SK-N-SH (cell line): ENCODE measurements at regions not wholly inside any gene's neighbourhood (a gene's known extent, or its start where the extent isn't known, plus 50 kb on each side); places are given as distances from the start of the nearest gene placed in this dataset.
A peak's percentile ranks its signal among the peaks of the same experiment; 100 is the strongest.

Experiments used
- CTCF ChIA-PET: fragments of 300-600, 350-600 bp; formaldehyde crosslinking; extraction: SDS; loops from one replicate; lab custom pipeline; 2021; lab: Yijun Ruan, JAX
- POLR2A ChIA-PET: fragments of 350-600 bp; sonication (Branson Sonifier 250); formaldehyde crosslinking; extraction: SDS; loops from one replicate; lab custom pipeline; 2020; ENCODE audit warnings: antibody characterized with exemption, inconsistent platforms; lab: Yijun Ruan, JAX
- DNase-seq: peaks from one replicate; pipeline ENCODE4 v3.0.0; 2012
- H2AFZ ChIP-seq: fragments of 200-600 bp; sonication (generic); 2 replicates; pipeline ENCODE4 v1.8.1; 2016; ENCODE audit warnings: antibody characterized with exemption, mild to moderate bottlenecking, low read depth
- H3F3A ChIP-seq: fragments of 200-600 bp; sonication (generic); replicated peaks from 2 replicates; pipeline ENCODE3; 2016; ENCODE audit warnings: antibody characterized with exemption, mild to moderate bottlenecking; ENCODE audit not compliant: insufficient read depth
- H3K27ac ChIP-seq, 2 experiments: fragments of 200-500 bp in 1 of 2; fragments of 200-600 bp in 1 of 2; sonication (Bioruptor generic) in 1 of 2; sonication (generic), shearing (Covaris generic) in 1 of 2; 2 replicates each; pipeline versions ENCODE4 v1.5.1 to v1.6.1; 2014 to 2016; ENCODE audit warnings: low read depth in 2 of 2, inconsistent platforms in 1 of 2, low read length in 1 of 2, mild to moderate bottlenecking in 1 of 2, mixed read lengths in 1 of 2
- H3K27me3 ChIP-seq: fragments of 200-600 bp; sonication (generic), shearing (Covaris generic); 2 replicates; pipeline ENCODE4 v1.6.1; 2016; ENCODE audit warnings: mixed run types; ENCODE audit not compliant: insufficient read depth
- H3K36me3 ChIP-seq, 2 experiments: fragments of 200-500 bp in 1 of 2; fragments of 200-600 bp in 1 of 2; sonication (Bioruptor generic) in 1 of 2; sonication (generic) in 1 of 2; replicated peaks in 1 of 2; 2 replicates each; pipeline versions ENCODE3 to v1.5.1; 2014 to 2016; ENCODE audit warnings: low read length in 1 of 2, mild to moderate bottlenecking in 1 of 2; ENCODE audit not compliant: insufficient read depth in 2 of 2, control insufficient read depth in 1 of 2
- H3K4me1 ChIP-seq, 2 experiments: fragments of 200-500 bp in 1 of 2; fragments of 200-600 bp in 1 of 2; sonication (Bioruptor generic) in 1 of 2; sonication (generic), shearing (Covaris generic) in 1 of 2; 2 replicates each; pipeline versions ENCODE4 v1.5.1 to v1.6.1; 2014 to 2016; ENCODE audit warnings: low read depth in 1 of 2, low read length in 1 of 2, mixed run types in 1 of 2; ENCODE audit not compliant: insufficient read depth in 2 of 2, control insufficient read depth in 1 of 2
- H3K4me2 ChIP-seq: fragments of 200-600 bp; sonication (generic), shearing (Covaris generic); 2 replicates; pipeline ENCODE4 v1.6.1; 2017; ENCODE audit warnings: mixed run types
- H3K4me3 ChIP-seq, 2 experiments: fragments of 200-500 bp in 1 of 2; fragments of 200-600 bp in 1 of 2; sonication (Bioruptor generic) in 1 of 2; sonication (generic), shearing (Covaris generic) in 1 of 2; 2 replicates each; pipeline versions ENCODE4 v1.5.1 to v1.8.1; 2014 to 2016; ENCODE audit warnings: low read depth in 2 of 2, inconsistent platforms in 1 of 2, low read length in 1 of 2, mild to moderate bottlenecking in 1 of 2, mixed read lengths in 1 of 2, moderate library complexity in 1 of 2
- H3K79me2 ChIP-seq: fragments of 200-600 bp; sonication (generic); 2 replicates; pipeline ENCODE4 v1.8.1; 2017; ENCODE audit warnings: mild to moderate bottlenecking; ENCODE audit not compliant: insufficient read depth
- H3K9ac ChIP-seq: fragments of 200-600 bp; sonication (generic); 2 replicates; pipeline ENCODE4 v1.6.1; 2017; ENCODE audit warnings: mixed run types
- H3K9me2 ChIP-seq: fragments of 200-600 bp; sonication (generic); 2 replicates; pipeline ENCODE4 v1.6.1; 2017; ENCODE audit warnings: mixed run types
- H3K9me3 ChIP-seq: fragments of 200-600 bp; sonication (generic); 2 replicates; pipeline ENCODE4 v1.6.1; 2017; ENCODE audit warnings: mixed run types, mild to moderate bottlenecking, moderate library complexity
- H4K20me1 ChIP-seq: fragments of 200-600 bp; sonication (generic); 2 replicates; pipeline ENCODE4 v1.6.1; 2017; ENCODE audit warnings: mild to moderate bottlenecking, mixed run types; ENCODE audit not compliant: insufficient read depth
- CHD2 ChIP-seq: fragments of 150-350 bp; IDR thresholded peaks from 2 replicates; pipeline ENCODE4 v1.6.1; 2018; ENCODE audit warnings: low read length; ENCODE audit not compliant: partially characterized antibody
- ELF1 ChIP-seq: IDR thresholded peaks from 2 replicates; pipeline ENCODE4 v1.4.0; 2012
- GABPA ChIP-seq: IDR thresholded peaks from 2 replicates; pipeline ENCODE4 v1.4.0; 2012; ENCODE audit warnings: low read depth, mild to moderate bottlenecking
- GATA2 ChIP-seq: sonication (generic); formaldehyde crosslinking; IDR thresholded peaks from 2 replicates; pipeline ENCODE4 v1.5.0; 2020; ENCODE audit warnings: mild to moderate bottlenecking, missing genetic modification reagents
- IRF3 ChIP-seq: fragments of 150-350 bp; IDR thresholded peaks from 2 replicates; pipeline ENCODE4 v1.6.1; 2016; ENCODE audit warnings: mild to moderate bottlenecking, low read depth, low read length
- JUND ChIP-seq: IDR thresholded peaks from 2 replicates; pipeline ENCODE4 v1.4.0; 2012
- MAX ChIP-seq: IDR thresholded peaks from 2 replicates; pipeline ENCODE4 v1.4.0; 2012; ENCODE audit warnings: low read depth
- PBX3 ChIP-seq: IDR thresholded peaks from 2 replicates; pipeline ENCODE4; 2012
- RAD21 ChIP-seq: IDR thresholded peaks from 2 replicates; pipeline ENCODE4 v1.6.1; 2012; ENCODE audit warnings: mild to moderate bottlenecking, low read length
- RCOR1 ChIP-seq: fragments of 150-350 bp; IDR thresholded peaks from 2 replicates; pipeline ENCODE4 v1.6.1; 2017; ENCODE audit warnings: antibody characterized with exemption, low read length
- RXRA ChIP-seq: IDR thresholded peaks from 2 replicates; pipeline ENCODE4 v1.4.0; 2012; ENCODE audit warnings: low read depth, mild to moderate bottlenecking, borderline replicate concordance
- TCF12 ChIP-seq: IDR thresholded peaks from 2 replicates; pipeline ENCODE4 v1.4.0; 2012
- WGBS: methylation state at CpG from one replicate; pipeline ENCODE4 v1.1.6; 2017; ENCODE audit warnings: low lambda C conversion rate; 5-methylcytosine and 5-hydroxymethylcytosine counted together

- WGBS: 62% methylated on average over 2 of the region's 10 CpGs
- no peak for DNase-seq
- CTCF ChIA-PET: interaction anchor here (1.0 to 2.7 kb wide), 2 partner anchors 16 to 105 kb away, joined by 3 to 11 read pairs; no protein-coding TSS in a partner anchor
- H2AFZ ChIP-seq: no peak overlapping the region
- H3K9me2 ChIP-seq: no peaks in the 10 kb centered on the region
- no peaks in the 10 kb centered on the region for H3K9me3 ChIP-seq
- POLR2A ChIA-PET: no interaction called here
- H3K9ac ChIP-seq: no peak overlapping the region
- H3K36me3 ChIP-seq: no peaks in the 10 kb centered on the region
- H3K4me2 ChIP-seq: no peak overlapping the region
- H3K79me2 ChIP-seq: no peaks in the 10 kb centered on the region
- no peak overlapping the region for H3K4me3 ChIP-seq
- H3F3A ChIP-seq: peaks cover 11% of the 10 kb centered on the region
- no peaks in the 10 kb centered on the region for H4K20me1 ChIP-seq
- TF ChIP-seq PBX3 (no peak), ELF1 (no peak), MAX (no peak), RXRA (no peak), RCOR1 (no peak), RAD21 (no peak), IRF3 (no peak)
- no peaks in the 10 kb centered on the region for H3K27me3 ChIP-seq
- H3K27ac ChIP-seq: peak overlapping the region in 1 of 2 experiments; percentile 3; a peak in 1 of 4 replicates
- H3K4me1 ChIP-seq: peaks cover 36 to 39% of the 10 kb centered on the region in 2 experiments; a peak in 3 of 4 replicates
Observed at GRCh38 chr9:134553996-134554372, 87.6 kb upstream of the COL5A1 start.

- peaks cover 11% of the 10 kb centered on the region for H3F3A ChIP-seq
- no peaks in the 10 kb centered on the region for H3K79me2 ChIP-seq
- peaks cover 36 to 39% of the 10 kb centered on the region in 2 experiments; a peak in 3 of 4 replicates for H3K4me1 ChIP-seq
- TF ChIP-seq GABPA (no peak), CHD2 (peak; percentile 29), MAX (no peak), JUND (no peak), TCF12 (peak; percentile 77; the same call in 1 of the 2 replicates), GATA2 (CRISPR knock-in tag) (peak; percentile 74)
- no peaks in the 10 kb centered on the region for H3K27me3 ChIP-seq
- H3K36me3 ChIP-seq: no peaks in the 10 kb centered on the region
- H3K27ac ChIP-seq: peak overlapping the region in 1 of 2 experiments; percentile 39; a peak in 2 of 4 replicates
- no peak overlapping the region for H3K9ac ChIP-seq
- POLR2A ChIA-PET: no interaction called here
- CTCF ChIA-PET: interaction anchor here (1.0 to 2.7 kb wide), 3 partner anchors 16 to 105 kb away, joined by 3 to 11 read pairs (median 3); no protein-coding TSS in a partner anchor
- no peaks in the 10 kb centered on the region for H4K20me1 ChIP-seq
- no peaks in the 10 kb centered on the region for H3K9me2 ChIP-seq
- 74% methylated on average over 11 of the region's 22 CpGs for WGBS
- H3K9me3 ChIP-seq: no peaks in the 10 kb centered on the region
- H2AFZ ChIP-seq: no peak overlapping the region
- H3K4me2 ChIP-seq: peak overlapping the region; percentile 44; the same call in 1 of the 2 replicates
- no peak overlapping the region for H3K4me3 ChIP-seq
- DNase-seq: peak; percentile 85
Observed at GRCh38 chr9:134554373-134555093, 87.1 kb upstream of the COL5A1 start.
